DND-41 (cell line): ENCODE measurements at regions not wholly inside any gene's neighbourhood (a gene's known extent, or its start where the extent isn't known, plus 50 kb on each side); places are given as distances from the start of the nearest gene placed in this dataset.

Source experiments
- EZH2 ChIP-seq: IDR thresholded peaks from 3 replicates; pipeline ENCODE4 v1.6.1; 2012; ENCODE audit warnings: borderline replicate concordance, low read depth, mild to moderate bottlenecking, moderate library complexity, low read length, inconsistent platforms; ENCODE audit not compliant: severe bottlenecking
- TF ChIP-seq, protein P1 (sequence below): IDR thresholded peaks from 2 replicates; pipeline ENCODE4 v1.5.1; 2012; ENCODE audit warnings: borderline replicate concordance, low read length, moderate library complexity, mild to moderate bottlenecking; ENCODE audit not compliant: poor library complexity, severe bottlenecking; ENCODE audit errors: extremely low read depth

DNA sequence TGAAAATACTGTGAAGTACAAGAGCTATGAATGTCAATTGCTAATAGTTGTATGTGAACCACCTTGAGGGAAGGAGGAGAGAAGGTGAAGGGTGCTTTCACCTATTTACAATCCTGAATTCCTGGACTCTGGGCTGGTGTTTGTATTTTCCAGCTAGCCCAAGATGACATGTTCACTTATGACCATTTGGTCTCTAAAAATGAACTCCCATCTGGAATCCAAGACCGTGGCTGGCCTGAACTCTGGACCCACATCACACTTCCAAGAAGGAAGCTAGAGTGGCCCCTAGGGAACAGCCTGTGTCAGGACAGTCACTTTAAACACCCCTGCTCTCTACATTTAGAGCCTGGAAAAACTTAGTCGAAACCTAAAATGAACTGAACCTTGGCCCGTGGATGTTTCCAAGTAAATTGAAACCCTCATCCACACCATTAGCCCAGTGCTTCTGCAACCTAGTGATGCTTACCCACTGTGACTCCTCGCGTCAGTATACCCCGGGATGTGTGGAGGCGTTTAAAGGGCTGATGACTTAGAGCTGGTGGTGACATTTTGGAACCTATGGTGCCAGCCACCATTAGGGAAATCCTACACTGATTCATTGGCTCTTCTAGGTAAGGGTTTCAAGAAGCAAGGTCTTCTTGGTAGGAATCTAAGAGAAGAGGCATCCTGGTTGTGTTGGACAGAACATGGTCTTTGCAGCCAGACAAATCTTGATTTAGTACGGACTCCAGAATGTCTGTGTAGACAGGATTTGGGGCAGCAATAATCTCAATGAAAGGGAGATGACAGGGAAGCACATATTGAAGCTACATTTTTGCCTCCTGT lies 171.5 kb upstream of the IRF2BP2 start:
- TF ChIP-seq, protein P1, sequence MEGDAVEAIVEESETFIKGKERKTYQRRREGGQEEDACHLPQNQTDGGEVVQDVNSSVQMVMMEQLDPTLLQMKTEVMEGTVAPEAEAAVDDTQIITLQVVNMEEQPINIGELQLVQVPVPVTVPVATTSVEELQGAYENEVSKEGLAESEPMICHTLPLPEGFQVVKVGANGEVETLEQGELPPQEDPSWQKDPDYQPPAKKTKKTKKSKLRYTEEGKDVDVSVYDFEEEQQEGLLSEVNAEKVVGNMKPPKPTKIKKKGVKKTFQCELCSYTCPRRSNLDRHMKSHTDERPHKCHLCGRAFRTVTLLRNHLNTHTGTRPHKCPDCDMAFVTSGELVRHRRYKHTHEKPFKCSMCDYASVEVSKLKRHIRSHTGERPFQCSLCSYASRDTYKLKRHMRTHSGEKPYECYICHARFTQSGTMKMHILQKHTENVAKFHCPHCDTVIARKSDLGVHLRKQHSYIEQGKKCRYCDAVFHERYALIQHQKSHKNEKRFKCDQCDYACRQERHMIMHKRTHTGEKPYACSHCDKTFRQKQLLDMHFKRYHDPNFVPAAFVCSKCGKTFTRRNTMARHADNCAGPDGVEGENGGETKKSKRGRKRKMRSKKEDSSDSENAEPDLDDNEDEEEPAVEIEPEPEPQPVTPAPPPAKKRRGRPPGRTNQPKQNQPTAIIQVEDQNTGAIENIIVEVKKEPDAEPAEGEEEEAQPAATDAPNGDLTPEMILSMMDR, result no peak
- no peak for TF ChIP-seq EZH2
